ENCODE measurements at regions not wholly inside any gene's neighbourhood (a gene's known extent, or its start where the extent isn't known, plus 50 kb on each side); places are given as distances from the start of the nearest gene placed in this dataset.

- no peak overlapping the region for H3K27ac ChIP-seq
- H3K36me3 ChIP-seq, result no peaks in the 10 kb centered on the region
- intact Hi-C loops (cut with DNase I), result no loop called here
- no peak for TF ChIP-seq POLR2AphosphoS5 (IDR thresholded peaks at IDR 0.05; ENCODE audit: insufficient read depth in 1 of 2, low read depth in 1 of 2)
- no peak for TF ChIP-seq CTCF (IDR thresholded peaks at IDR 0.05)
- no peak for TF ChIP-seq POLR2A (IDR thresholded peaks at IDR 0.05)
- H3K4me1 ChIP-seq, result no peaks in the 10 kb centered on the region
- no peaks in the 10 kb centered on the region for H3K9me3 ChIP-seq
- DNase-seq (ENCODE audit: extremely low spot score in 2 of 2), result no peak
- no peaks in the 10 kb centered on the region for H3K27me3 ChIP-seq
- no peak overlapping the region for H3K4me3 ChIP-seq
Observed at GRCh38 chr20:59428441-59429205, 128.2 kb downstream of the EDN3 start.

GRCh38 chr20:59429396-59429795, 129.0 kb downstream of the EDN3 start:
- no peak overlapping the region for H3K27ac ChIP-seq
- no peak for DNase-seq (ENCODE audit: extremely low spot score in 2 of 2)
- no peaks in the 10 kb centered on the region for H3K4me1 ChIP-seq
- H3K4me3 ChIP-seq, result no peak overlapping the region
- H3K36me3 ChIP-seq, result no peaks in the 10 kb centered on the region
- no peaks in the 10 kb centered on the region for H3K9me3 ChIP-seq
- intact Hi-C loops (cut with DNase I), result no loop called here
- no peaks in the 10 kb centered on the region for H3K27me3 ChIP-seq
- TF ChIP-seq POLR2A (IDR thresholded peaks at IDR 0.05) (no peak), POLR2AphosphoS5 (IDR thresholded peaks at IDR 0.05; ENCODE audit: insufficient read depth in 1 of 2, low read depth in 1 of 2) (no peak), CTCF (IDR thresholded peaks at IDR 0.05) (no peak)

- no peaks in the 10 kb centered on the region for H3K4me1 ChIP-seq
- intact Hi-C loops (cut with DNase I), result no loop called here
- H3K36me3 ChIP-seq, result no peaks in the 10 kb centered on the region
- H3K27me3 ChIP-seq, result no peaks in the 10 kb centered on the region
- DNase-seq (ENCODE audit: extremely low spot score in 2 of 2), result no peak
- TF ChIP-seq CTCF (IDR thresholded peaks at IDR 0.05), result no peak
- no peak for TF ChIP-seq POLR2AphosphoS5 (IDR thresholded peaks at IDR 0.05; ENCODE audit: insufficient read depth in 1 of 2, low read depth in 1 of 2)
- TF ChIP-seq POLR2A (IDR thresholded peaks at IDR 0.05), result no peak
- H3K27ac ChIP-seq, result no peak overlapping the region
- H3K4me3 ChIP-seq, result no peak overlapping the region
- no peaks in the 10 kb centered on the region for H3K9me3 ChIP-seq
Observed at GRCh38 chr20:59431014-59431413, 130.6 kb downstream of the EDN3 start.

GRCh38 chr20:59434960-59435359, 134.5 kb downstream of the EDN3 start:
- intact Hi-C loops (cut with DNase I), result no loop called here
- TF ChIP-seq POLR2A (IDR thresholded peaks at IDR 0.05) (no peak), CTCF (IDR thresholded peaks at IDR 0.05) (no peak), POLR2AphosphoS5 (IDR thresholded peaks at IDR 0.05; ENCODE audit: insufficient read depth in 1 of 2, low read depth in 1 of 2) (no peak)
- H3K9me3 ChIP-seq, result no peaks in the 10 kb centered on the region
- H3K27me3 ChIP-seq, result no peaks in the 10 kb centered on the region
- no peaks in the 10 kb centered on the region for H3K36me3 ChIP-seq
- no peaks in the 10 kb centered on the region for H3K4me1 ChIP-seq
- no peak overlapping the region for H3K27ac ChIP-seq
- H3K4me3 ChIP-seq, result no peak overlapping the region
- no peak for DNase-seq (ENCODE audit: extremely low spot score in 2 of 2)

GRCh38 chr20:59435518-59435917, 135.1 kb downstream of the EDN3 start:
- no peak for TF ChIP-seq POLR2A (IDR thresholded peaks at IDR 0.05)
- TF ChIP-seq POLR2AphosphoS5 (IDR thresholded peaks at IDR 0.05; ENCODE audit: insufficient read depth in 1 of 2, low read depth in 1 of 2), result no peak
- TF ChIP-seq CTCF (IDR thresholded peaks at IDR 0.05), result no peak
- H3K27me3 ChIP-seq, result no peaks in the 10 kb centered on the region
- H3K36me3 ChIP-seq, result no peaks in the 10 kb centered on the region
- no peak for DNase-seq (ENCODE audit: extremely low spot score in 2 of 2)
- no peaks in the 10 kb centered on the region for H3K9me3 ChIP-seq
- no peak overlapping the region for H3K27ac ChIP-seq
- intact Hi-C loops (cut with DNase I), result no loop called here
- H3K4me3 ChIP-seq, result no peak overlapping the region
- H3K4me1 ChIP-seq, result no peaks in the 10 kb centered on the region

Measured in vagina (tissue), 2 donors.